ENCODE measurements at regions not wholly inside any gene's neighbourhood (a gene's known extent, or its start where the extent isn't known, plus 50 kb on each side); places are given as distances from the start of the nearest gene placed in this dataset.

- DNase-seq: no peak
- Histone ChIP-seq H3K27ac (no peak overlapping the region), H3K4me1 (ENCODE audit: insufficient read depth) (no peaks in the 10 kb centered on the region), H3K4me3 (no peak overlapping the region), H3K9me3 (no peaks in the 10 kb centered on the region), H3K36me3 (no peaks in the 10 kb centered on the region), H3K27me3 (no peaks in the 10 kb centered on the region)
- TF ChIP-seq EP300 (IDR thresholded peaks at IDR 0.05): no peak
- TF ChIP-seq POLR2A (IDR thresholded peaks at IDR 0.05): no peak
- no peak for TF ChIP-seq CTCF (IDR thresholded peaks at IDR 0.05)
- intact Hi-C loops (cut with DNase I): no loop called here
Observed at GRCh38 chr3:30469133-30469532, 137.3 kb upstream of the TGFBR2 start.

GRCh38 chr3:30470496-30470895 lies 135.9 kb upstream of the TGFBR2 start:
- 75 to 82% (median 79%) methylated on average over 2 of the region's 2 CpGs for WGBS, 3 donors
- no peak overlapping the region for H3K27ac ChIP-seq

GRCh38 chr3:30471066-30471465 lies 135.3 kb upstream of the TGFBR2 start:
- intact Hi-C loops (cut with DNase I): no loop called here
- no peaks in the 10 kb centered on the region for H3K9me3 ChIP-seq
- no peaks in the 10 kb centered on the region for H3K36me3 ChIP-seq
- H3K27me3 ChIP-seq: no peaks in the 10 kb centered on the region
- DNase-seq: no peak
- no peaks in the 10 kb centered on the region for H3K4me1 ChIP-seq (ENCODE audit: insufficient read depth)
- WGBS, 3 donors: 51 to 61% (median 59%) methylated on average over 2 of the region's 2 CpGs
- H3K27ac ChIP-seq: no peak overlapping the region
- H3K4me3 ChIP-seq: no peak overlapping the region
- TF ChIP-seq CTCF (IDR thresholded peaks at IDR 0.05): no peak
- no peak for TF ChIP-seq POLR2A (IDR thresholded peaks at IDR 0.05)
- TF ChIP-seq EP300 (IDR thresholded peaks at IDR 0.05): no peak

More at GRCh38 chr3:30470496-30470895, 135.9 kb upstream of the TGFBR2 start:
- Histone ChIP-seq H3K36me3 (no peaks in the 10 kb centered on the region), H3K9me3 (no peaks in the 10 kb centered on the region), H3K4me3 (no peak overlapping the region), H3K4me1 (ENCODE audit: insufficient read depth) (no peaks in the 10 kb centered on the region), H3K27me3 (no peaks in the 10 kb centered on the region)
- no peak for DNase-seq
- TF ChIP-seq POLR2A (IDR thresholded peaks at IDR 0.05) (no peak), CTCF (IDR thresholded peaks at IDR 0.05) (no peak), EP300 (IDR thresholded peaks at IDR 0.05) (no peak)
- intact Hi-C loops (cut with DNase I): no loop called here

- Histone ChIP-seq H3K27ac (no peak overlapping the region), H3K4me1 (ENCODE audit: insufficient read depth) (no peaks in the 10 kb centered on the region), H3K9me3 (no peaks in the 10 kb centered on the region), H3K36me3 (no peaks in the 10 kb centered on the region), H3K27me3 (no peaks in the 10 kb centered on the region), H3K4me3 (no peak overlapping the region)
- no peak for DNase-seq
- TF ChIP-seq CTCF (IDR thresholded peaks at IDR 0.05) (no peak), EP300 (IDR thresholded peaks at IDR 0.05) (no peak), POLR2A (IDR thresholded peaks at IDR 0.05) (no peak)
- intact Hi-C loops (cut with DNase I): no loop called here
Observed at GRCh38 chr3:30471796-30472489, 134.5 kb upstream of the TGFBR2 start.
